NCI-H2107 (cell line): ENCODE measurements at regions not wholly inside any gene's neighbourhood (a gene's known extent, or its start where the extent isn't known, plus 50 kb on each side); places are given as distances from the start of the nearest gene placed in this dataset.
"Not testable (repeated sequence)": the region's sequence is repeated elsewhere in the genome, so short reads cannot be mapped to it uniquely, and the experiment has no call there.

ENCODE experiments used
- DNase-seq: peaks from one replicate; lab custom pipeline; 2025; lab: John Stamatoyannopoulos, UW

GRCh38 chr2:40043641-40044040 is 264.6 kb upstream of the THUMPD2 start:
- DNase-seq, result no peak

- no peak for DNase-seq
Observed at GRCh38 chr2:40043191-40043590, 264.1 kb upstream of the THUMPD2 start.

- DNase-seq, result no peak
Observed at GRCh38 chr2:40041422-40042382, 262.6 kb upstream of the THUMPD2 start.

- DNase-seq, result no peak
Observed at GRCh38 chr2:40039549-40039948, 260.5 kb upstream of the THUMPD2 start.

GRCh38 chr2:40038646-40039045 is 259.6 kb upstream of the THUMPD2 start:
- DNase-seq, result no peak

GRCh38 chr2:40037303-40037702 is 258.2 kb upstream of the THUMPD2 start:
- DNase-seq, result no peak

- DNase-seq, result no peak
Observed at GRCh38 chr2:40036241-40036640, 257.2 kb upstream of the THUMPD2 start.

- no peak for DNase-seq
Observed at GRCh38 chr2:40034801-40035200, 255.7 kb upstream of the THUMPD2 start.

GRCh38 chr2:40034198-40034597 is 255.1 kb upstream of the THUMPD2 start:
- no peak for DNase-seq

- DNase-seq, result no peak
Observed at GRCh38 chr2:40033781-40034180, 254.7 kb upstream of the THUMPD2 start.

- no peak for DNase-seq
Observed at GRCh38 chr2:40032650-40033319, 253.7 kb upstream of the THUMPD2 start.

GRCh38 chr2:40030456-40030975 is 251.5 kb upstream of the THUMPD2 start:
- DNase-seq, result no peak

- DNase-seq, result no peak
Observed at GRCh38 chr2:40028792-40029488, 249.9 kb upstream of the THUMPD2 start.

GRCh38 chr2:40027968-40028367 is 248.9 kb upstream of the THUMPD2 start:
- no peak for DNase-seq

- DNase-seq, result not testable (repeated sequence)
Observed at GRCh38 chr2:40025276-40025675, 246.2 kb upstream of the THUMPD2 start.

- no peak for DNase-seq
Observed at GRCh38 chr2:40020997-40021396, 241.9 kb upstream of the THUMPD2 start.

- no peak for DNase-seq
Observed at GRCh38 chr2:40016151-40016885, 237.3 kb upstream of the THUMPD2 start.

GRCh38 chr2:40013962-40014361 is 234.9 kb upstream of the THUMPD2 start:
- not testable (repeated sequence) for DNase-seq

- DNase-seq, result no peak
Observed at GRCh38 chr2:40004336-40004735, 225.3 kb upstream of the THUMPD2 start.

GRCh38 chr2:40002339-40002738 is 223.3 kb upstream of the THUMPD2 start:
- no peak for DNase-seq

GRCh38 chr2:39999864-40000263 is 220.8 kb upstream of the THUMPD2 start:
- no peak for DNase-seq

GRCh38 chr2:39998617-39999016 is 219.6 kb upstream of the THUMPD2 start:
- DNase-seq, result no peak
